ENCODE measurements at regions not wholly inside any gene's neighbourhood (a gene's known extent, or its start where the extent isn't known, plus 50 kb on each side); places are given as distances from the start of the nearest gene placed in this dataset.
"Not testable (repeated sequence)": the region's sequence is repeated elsewhere in the genome, so short reads cannot be mapped to it uniquely, and the experiment has no call there.

DNA sequence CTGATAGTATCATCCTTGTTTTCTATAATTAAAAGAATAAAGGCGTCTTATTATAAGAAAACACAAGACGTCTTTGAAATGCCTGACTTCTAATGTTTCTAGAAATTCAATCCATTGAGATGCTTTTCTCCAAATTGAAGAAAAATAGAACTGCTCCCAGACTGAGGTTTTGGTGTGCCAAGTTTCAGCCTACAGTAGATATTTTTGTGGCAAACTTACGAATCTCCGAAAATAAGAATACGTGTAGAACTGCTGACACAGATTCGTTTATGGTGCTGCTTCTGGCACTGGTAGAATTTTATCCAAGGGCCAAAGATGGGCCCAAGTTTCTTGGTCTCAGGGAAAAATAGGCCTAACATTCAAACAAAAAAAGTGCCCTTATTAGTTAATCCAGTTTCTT lies 554.5 kb upstream of the NR5A2 start:
- no peak for DNase-seq

DNA sequence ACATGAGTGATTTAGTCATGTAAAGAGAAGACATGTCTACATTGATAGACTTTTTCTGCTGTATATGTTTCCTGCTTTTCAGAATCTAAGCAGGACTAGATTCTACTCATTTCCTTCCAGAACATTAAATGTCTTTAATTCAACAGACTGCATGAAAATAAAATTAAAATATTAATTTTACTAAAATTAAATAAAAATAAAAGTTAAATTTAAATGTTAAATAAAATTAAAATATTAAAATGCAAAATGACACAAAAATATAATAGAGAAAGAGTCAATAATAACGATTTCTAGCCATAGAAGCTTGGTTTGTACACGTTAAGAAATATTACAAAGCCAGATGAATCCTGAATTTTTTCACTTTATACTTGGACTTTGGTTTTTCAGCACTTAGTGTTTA lies 552.8 kb upstream of the NR5A2 start:
- DNase-seq: no peak

DNA sequence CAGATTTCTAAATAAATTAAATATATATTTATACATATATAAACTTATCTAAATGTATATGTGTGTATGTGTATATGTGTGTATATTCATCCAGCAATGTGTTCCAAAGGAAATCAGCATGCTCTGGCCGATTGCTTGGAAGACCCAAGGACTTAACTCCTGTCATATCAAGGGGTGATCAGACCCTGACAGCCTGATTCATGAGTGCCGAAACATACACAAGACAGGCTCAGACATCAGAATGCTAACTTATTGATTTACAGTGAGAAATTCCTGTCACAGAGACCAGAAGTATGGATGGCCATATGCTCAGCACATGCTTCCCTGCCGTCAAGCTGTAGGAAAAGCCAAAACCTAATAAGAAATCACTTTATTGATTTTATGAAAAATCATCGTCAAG lies 545.1 kb upstream of the NR5A2 start:
- DNase-seq: no peak

- no peak for DNase-seq
Measured at GRCh38 chr1:199489594-199489993, 537.9 kb upstream of the NR5A2 start.

- no peak for DNase-seq
Measured at GRCh38 chr1:199490769-199491527, 536.6 kb upstream of the NR5A2 start.

DNA sequence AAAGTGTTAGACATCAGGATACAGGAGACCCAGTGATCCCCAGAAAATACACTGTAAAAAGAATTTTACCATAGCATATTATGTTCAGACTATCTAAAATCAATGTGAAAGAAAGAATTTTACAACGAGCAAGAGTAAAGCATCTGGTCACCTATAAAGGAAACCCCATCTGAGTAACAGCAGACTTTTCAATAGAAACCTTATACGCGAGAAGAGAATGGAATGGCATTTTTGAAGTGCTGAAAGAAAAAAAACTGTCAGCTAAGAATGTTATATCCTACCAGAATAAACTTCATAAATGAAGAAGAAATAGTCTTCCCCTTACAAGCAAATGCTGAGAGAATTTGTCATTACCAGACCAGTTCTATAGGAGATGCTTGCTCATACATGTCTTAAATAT lies 532.1 kb upstream of the NR5A2 start:
- DNase-seq: no peak

- DNase-seq: not testable (repeated sequence)
Measured at GRCh38 chr1:199498802-199499201, 528.7 kb upstream of the NR5A2 start.

DNA sequence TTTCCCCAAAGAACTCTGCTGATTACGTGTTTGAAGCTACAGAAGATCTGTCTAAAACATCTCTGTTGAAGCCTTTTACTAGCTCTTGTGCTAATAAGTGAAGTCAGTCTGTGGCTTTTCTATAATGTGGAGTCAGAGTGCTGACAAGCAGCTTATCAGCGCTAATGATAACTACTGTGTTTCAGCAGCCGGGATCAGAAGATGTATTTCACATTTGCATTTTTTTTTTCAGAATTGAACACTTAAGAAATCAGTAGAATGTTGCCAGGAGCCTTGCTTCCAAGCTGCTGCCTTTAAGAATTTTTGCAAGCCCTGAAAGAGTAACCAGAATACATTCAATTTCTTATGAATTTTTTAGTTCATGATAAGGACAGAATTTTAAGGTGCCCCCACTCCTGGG lies 519.4 kb upstream of the NR5A2 start:
- no peak for DNase-seq

- no peak for DNase-seq
Measured at GRCh38 chr1:199508653-199509052, 518.9 kb upstream of the NR5A2 start.

DNA sequence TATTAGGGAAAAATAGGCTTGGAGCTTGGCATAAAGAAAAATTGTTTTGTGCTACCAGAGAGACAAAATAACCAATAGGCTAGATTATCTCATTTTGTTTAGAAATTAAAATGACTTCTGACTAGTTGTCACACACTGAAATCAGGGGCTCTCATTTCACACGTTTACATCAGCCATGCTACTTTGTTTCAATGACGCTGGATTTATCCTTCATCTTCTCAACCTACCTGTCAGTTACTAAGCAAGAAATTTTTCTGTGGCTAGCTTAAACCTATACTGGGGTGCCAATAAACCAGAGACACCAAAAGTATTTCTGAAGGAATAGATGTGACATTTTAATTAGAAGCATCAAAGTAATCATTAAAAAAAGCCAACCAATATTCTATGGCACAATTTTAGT lies 518.1 kb upstream of the NR5A2 start:
- no peak for DNase-seq

DNA sequence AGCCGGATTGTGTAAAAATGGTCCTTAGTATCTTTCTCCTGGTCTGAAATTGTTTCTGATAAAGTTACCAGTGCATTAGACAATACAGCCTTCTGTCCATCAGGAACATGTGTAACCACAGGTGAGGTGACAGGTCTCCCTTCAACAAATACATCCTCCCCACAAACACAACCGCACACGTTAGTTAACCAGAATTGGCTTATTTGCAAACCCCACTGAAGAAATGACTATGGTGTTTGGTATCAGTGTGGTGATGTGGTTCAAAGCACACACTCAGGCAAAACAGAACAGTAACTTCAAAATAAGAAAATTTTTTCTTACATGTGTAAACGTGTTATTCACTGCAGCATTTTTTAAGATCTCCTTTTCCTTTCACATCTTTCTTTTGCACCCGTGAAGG lies 517.2 kb upstream of the NR5A2 start:
- DNase-seq: no peak

DNA sequence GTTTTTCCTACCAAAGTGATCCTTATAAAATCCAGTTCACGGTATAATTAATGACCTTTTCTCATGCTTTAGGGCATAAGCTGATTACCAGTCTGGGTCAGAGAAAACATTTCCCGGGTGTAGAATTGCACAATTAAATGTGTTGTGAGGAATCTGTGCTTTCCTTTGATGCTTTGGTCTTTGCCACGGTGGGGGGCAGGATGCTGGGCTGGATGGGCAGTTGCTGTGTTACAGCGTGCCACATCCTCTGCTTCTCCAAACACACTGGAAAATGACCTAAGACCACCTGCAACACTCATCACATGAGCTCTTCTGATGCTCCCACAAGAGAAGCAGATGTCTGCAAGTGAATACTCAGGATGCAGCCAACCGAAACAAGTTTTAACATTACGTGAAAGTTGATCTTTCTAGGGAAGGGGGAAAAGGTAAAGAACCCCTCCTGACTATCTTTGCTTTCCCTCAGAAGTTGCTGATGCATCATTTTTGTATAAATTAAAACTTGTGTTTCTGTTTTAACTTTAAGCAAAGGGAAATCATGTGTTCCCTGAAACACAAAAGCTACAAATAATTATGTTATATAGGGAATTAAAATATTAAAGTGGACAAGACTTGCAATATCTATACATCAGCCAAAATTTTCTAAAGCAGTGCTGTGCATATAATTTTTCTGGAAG lies 515.3 kb upstream of the NR5A2 start:
- DNase-seq: no peak

DNA sequence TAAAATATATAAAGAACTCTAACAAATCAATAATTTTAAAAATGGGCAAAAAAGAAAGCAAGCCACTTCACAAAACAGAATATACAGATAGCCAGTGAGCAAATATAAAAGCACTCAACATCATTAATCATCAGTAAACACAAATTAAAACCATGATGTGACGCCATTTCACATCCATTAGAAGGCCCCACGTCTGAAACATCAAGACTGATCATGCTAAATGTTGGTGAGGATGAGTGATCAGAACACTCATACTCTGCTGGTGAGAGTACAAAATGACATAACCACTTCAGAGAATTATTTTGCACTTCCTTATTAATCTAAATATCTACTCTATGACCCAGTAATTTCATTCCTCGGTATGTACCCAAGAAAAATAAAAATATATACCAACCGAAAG lies 512.2 kb upstream of the NR5A2 start:
- DNase-seq: no peak

DNA sequence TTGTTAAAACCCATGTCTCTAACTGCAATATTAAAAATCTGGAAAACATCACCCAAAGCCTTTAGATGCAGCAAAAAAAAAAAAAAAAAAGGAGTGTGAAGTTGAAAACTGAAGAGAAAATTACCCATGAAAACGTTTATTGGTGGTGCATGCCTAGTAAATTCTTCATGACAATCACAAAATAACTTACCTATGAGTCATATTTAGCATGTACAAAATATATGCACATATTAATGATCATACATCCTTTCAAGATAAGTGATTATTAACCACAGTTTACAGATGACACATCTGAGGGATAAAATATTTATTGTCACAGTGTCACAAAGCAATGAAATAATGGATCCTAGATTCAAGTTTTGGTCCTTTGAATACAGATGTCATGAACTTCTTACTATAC lies 505.2 kb upstream of the NR5A2 start:
- DNase-seq: no peak

DNA sequence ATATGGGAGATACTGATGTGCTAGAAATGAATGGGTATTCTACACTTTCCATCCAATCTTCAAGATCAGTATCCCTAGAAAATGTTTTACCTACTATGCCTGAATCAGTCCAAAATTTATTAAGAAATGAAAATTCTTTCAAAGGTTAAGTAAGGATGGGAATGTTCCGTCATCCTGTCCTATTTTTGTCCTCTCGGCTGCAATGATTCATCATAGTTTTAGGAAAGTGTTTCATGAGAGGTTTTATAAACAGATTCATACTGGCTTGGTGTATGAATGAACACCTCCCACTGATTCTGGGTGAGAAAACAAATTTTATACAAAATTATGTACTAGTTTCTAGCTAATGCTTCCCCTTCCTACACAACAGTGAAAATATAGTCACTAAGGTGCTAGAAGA lies 504.6 kb upstream of the NR5A2 start:
- no peak for DNase-seq

GRCh38 chr1:199529324-199529723 lies 498.2 kb upstream of the NR5A2 start:
- DNase-seq: no peak

- not testable (repeated sequence) for DNase-seq
Measured at GRCh38 chr1:199533361-199533760, 494.1 kb upstream of the NR5A2 start.

DNA sequence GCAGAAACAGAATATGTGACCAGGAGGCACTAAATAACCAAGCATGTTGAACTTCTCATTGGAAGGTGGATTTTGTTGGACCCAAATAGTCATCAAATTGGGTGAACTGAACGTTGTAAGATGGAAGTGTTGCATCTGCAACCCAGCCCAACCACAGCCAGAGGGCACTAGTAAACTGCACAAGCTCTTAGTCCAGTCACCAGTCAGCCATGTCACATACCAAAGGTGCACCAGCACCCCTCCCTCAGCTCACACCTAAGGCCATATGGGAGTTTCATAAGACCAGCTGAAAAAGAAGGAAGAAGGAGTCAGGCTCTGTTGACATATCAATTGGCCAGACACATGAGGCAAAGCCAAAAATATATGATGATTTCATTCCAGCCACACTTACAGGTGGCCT lies 481.7 kb upstream of the NR5A2 start:
- no peak for DNase-seq

GRCh38 chr1:199546323-199546722 lies 481.2 kb upstream of the NR5A2 start:
- no peak for DNase-seq

GRCh38 chr1:199549421-199549820 lies 478.1 kb upstream of the NR5A2 start:
- no peak for DNase-seq

- no peak for DNase-seq
Measured at GRCh38 chr1:199550199-199551065, 477.1 kb upstream of the NR5A2 start.

DNA sequence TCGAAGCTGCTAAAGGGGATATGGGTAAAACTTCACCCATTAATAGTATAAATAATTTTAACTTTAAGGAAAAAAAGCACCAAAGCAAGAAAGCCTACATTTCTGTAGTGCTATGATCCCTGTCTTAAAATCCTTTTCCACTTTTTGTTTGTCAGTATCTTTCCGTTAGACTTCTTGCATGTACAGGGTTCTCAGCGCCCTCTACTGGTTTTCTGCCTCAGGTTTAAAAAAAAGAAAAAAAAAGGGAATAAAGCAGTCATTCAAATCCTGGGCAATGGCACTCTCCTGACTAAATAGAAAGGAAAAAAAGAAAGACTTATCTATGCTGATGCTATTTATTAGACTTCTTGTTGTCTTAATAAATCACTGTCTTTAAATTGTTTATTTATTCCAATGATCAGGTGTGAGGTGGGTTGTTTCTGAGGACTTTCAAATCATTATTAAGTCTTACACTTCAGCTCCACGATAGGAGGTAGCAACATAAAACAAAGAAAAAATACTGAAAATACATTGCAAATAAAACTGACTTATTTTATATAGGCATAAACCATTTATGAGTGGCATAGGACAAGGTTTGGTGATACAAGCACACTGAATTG lies 475.4 kb upstream of the NR5A2 start:
- DNase-seq: peak; percentile 3

GRCh38 chr1:199553104-199553503 lies 474.4 kb upstream of the NR5A2 start:
- DNase-seq: no peak

All from stimulated activated CD4-positive, alpha-beta T cell treated with anti-CD3 and anti-CD28 coated beads, Interleukin-1b, Interleukin-23, amount 100 ng/mL, for 48 hours (primary cell).